ENCODE measurements at regions not wholly inside any gene's neighbourhood (a gene's known extent, or its start where the extent isn't known, plus 50 kb on each side); places are given as distances from the start of the nearest gene placed in this dataset.

GRCh38 chr9:108526518-108526917, 329.3 kb downstream of the ACTL7B start:
- no peak for TF ChIP-seq CTCF (IDR thresholded peaks at IDR 0.05; ENCODE audit: extremely low read depth in 1 of 2, insufficient read depth in 1 of 2, low read depth in 1 of 2, low read length in 2 of 2)
- TF ChIP-seq MYC (IDR thresholded peaks at IDR 0.05; ENCODE audit: low read depth, low read length), result no peak
- no peak for TF ChIP-seq POLR2A (IDR thresholded peaks at IDR 0.05; ENCODE audit: low read depth, low read length)
- no peak for TF ChIP-seq MAX (IDR thresholded peaks at IDR 0.05; ENCODE audit: insufficient read depth, insufficient read length)
- TF ChIP-seq POLR2AphosphoS5 (IDR thresholded peaks at IDR 0.05; ENCODE audit: insufficient read depth, low read depth, low read length), result no peak
- no peak for TF ChIP-seq EZH2 (IDR thresholded peaks at IDR 0.05; ENCODE audit: borderline replicate concordance, low read depth, low read length, severe bottlenecking)
- no peak for TF ChIP-seq GATA2 (IDR thresholded peaks at IDR 0.05; ENCODE audit: insufficient read depth, insufficient read length, low read depth, low read length)

All from endothelial cell of umbilical vein (primary cell).